Activated naive CD8-positive, alpha-beta T cell treated with anti-CD3 and anti-CD28 coated beads for 36 hours (primary cell): ENCODE measurements at regions not wholly inside any gene's neighbourhood (a gene's known extent, or its start where the extent isn't known, plus 50 kb on each side); places are given as distances from the start of the nearest gene placed in this dataset.

ENCODE experiments used
- DNase-seq: peaks from one replicate; pipeline ENCODE4 v3.0.0; 2021
- H3K27ac Mint-ChIP-seq: one replicate; pipeline ENCODE4 v1.8.0; 2022; ENCODE audit warnings: mild to moderate bottlenecking, moderate library complexity, mixed read lengths
- H3K27me3 Mint-ChIP-seq: one replicate; pipeline ENCODE4 v1.8.0; 2022; ENCODE audit warnings: mild to moderate bottlenecking, mixed read lengths
- H3K36me3 Mint-ChIP-seq: one replicate; pipeline ENCODE4 v1.8.0; 2021; ENCODE audit warnings: mild to moderate bottlenecking, mixed read lengths
- H3K4me1 Mint-ChIP-seq: one replicate; pipeline ENCODE4 v1.8.0; 2021; ENCODE audit warnings: mixed read lengths
- H3K4me3 Mint-ChIP-seq: one replicate; pipeline ENCODE4 v1.8.0; 2022; ENCODE audit warnings: mild to moderate bottlenecking, moderate library complexity, mixed read lengths
- H3K9me3 Mint-ChIP-seq: one replicate; pipeline ENCODE4 v1.8.0; 2022; ENCODE audit warnings: mixed read lengths

DNA sequence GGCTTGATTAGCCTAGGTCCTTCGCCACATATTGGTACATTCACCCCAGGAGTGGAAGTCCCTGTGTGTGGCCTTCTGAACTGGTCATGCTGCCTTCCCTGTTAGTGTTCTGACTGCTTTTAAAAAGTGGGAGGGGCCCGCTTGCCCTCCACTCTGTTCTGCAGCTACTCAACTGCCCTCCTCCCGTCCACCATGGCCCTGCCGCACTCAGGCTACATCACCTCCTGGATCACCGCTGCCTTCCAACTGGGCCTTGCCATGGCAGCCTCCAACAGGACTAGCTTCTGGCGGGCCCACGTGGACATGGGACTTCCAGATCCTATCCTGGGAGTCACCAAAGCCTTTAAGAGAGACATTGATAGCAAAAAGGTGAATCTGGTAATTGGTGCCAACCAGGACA, 152.1 kb upstream of the USP24 start:
- Mint-ChIP-seq H3K27ac (no peak overlapping the region), H3K4me3 (no peak overlapping the region), H3K36me3 (no peaks in the 10 kb centered on the region), H3K4me1 (no peaks in the 10 kb centered on the region), H3K27me3 (peaks cover 9% of the 10 kb centered on the region), H3K9me3 (no peaks in the 10 kb centered on the region)
- DNase-seq = no peak

DNA sequence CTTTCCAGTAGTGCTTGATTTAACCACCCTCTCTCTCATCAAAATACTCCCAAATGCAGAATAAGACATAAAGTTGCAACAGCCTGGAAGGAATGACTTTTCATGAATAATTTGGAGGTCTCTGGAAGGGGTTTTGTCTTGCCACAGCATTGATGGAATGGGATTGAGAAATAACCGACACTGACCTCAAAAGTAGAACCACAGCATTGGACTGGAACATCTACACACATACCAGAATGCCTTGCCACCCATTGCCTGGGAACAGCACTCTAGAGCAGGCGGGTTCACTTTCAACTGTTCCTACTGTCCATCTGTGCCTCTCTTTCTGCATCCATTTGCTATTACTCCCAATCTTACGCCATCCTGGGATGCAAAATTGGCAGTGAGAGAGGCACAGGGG, 149.1 kb upstream of the USP24 start:
- H3K4me1 Mint-ChIP-seq = no peaks in the 10 kb centered on the region
- DNase-seq = no peak
- peaks cover 8% of the 10 kb centered on the region for H3K27me3 Mint-ChIP-seq
- H3K27ac Mint-ChIP-seq = no peak overlapping the region
- H3K36me3 Mint-ChIP-seq = no peaks in the 10 kb centered on the region
- no peak overlapping the region for H3K4me3 Mint-ChIP-seq
- no peaks in the 10 kb centered on the region for H3K9me3 Mint-ChIP-seq

DNA sequence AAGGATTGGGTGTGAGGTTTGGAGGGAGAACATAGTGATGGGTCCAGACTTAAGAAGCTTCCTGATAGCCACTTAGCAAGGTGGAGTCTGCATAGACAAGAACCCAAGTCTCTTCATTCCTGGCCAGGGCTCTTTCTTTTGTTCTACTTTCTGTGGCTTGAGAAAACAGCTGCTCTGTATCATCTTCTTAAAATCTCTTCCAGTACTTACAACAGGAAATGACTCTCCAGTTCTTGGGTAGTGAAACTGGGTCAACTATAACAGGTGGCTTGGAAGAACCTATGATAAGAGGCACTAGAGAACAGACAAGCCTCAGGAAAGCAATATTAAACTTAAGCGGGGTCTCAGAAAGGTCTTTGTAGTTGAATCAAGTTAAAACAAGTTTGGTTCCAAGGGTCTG, 148.1 kb upstream of the USP24 start:
- Mint-ChIP-seq H3K4me1 (no peaks in the 10 kb centered on the region), H3K9me3 (no peaks in the 10 kb centered on the region), H3K27me3 (peaks cover 15% of the 10 kb centered on the region), H3K4me3 (no peak overlapping the region), H3K27ac (no peak overlapping the region), H3K36me3 (no peaks in the 10 kb centered on the region)
- no peak for DNase-seq

- Mint-ChIP-seq H3K4me3 (no peak overlapping the region), H3K27ac (no peak overlapping the region), H3K9me3 (no peaks in the 10 kb centered on the region), H3K27me3 (peaks cover 19% of the 10 kb centered on the region), H3K4me1 (no peaks in the 10 kb centered on the region), H3K36me3 (no peaks in the 10 kb centered on the region)
- DNase-seq = no peak
These were observed 147.4 kb upstream of the USP24 start for GRCh38 chr1:55362558-55362957.

DNA sequence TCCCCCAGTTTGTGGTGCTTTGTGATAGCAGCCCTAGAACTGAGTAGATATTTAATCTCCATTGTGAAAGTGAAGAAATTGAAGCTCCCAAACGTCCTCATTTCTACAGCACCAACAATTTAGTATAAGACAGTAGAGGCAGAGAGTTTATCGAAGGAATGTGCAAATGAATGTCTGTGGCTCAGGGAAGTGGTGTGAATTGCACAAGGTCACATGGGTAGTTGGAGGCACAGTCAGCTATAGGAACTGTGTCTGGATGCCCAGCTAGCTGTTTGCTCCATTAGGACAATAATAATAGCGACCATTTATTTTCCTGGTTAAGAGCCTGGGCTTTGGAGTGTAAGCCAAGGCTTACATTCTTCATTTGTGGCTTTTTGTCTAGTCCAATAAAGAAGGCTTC, 144.4 kb upstream of the USP24 start:
- Mint-ChIP-seq H3K27me3 (peaks cover 15% of the 10 kb centered on the region), H3K27ac (no peak overlapping the region), H3K4me3 (no peak overlapping the region), H3K4me1 (no peaks in the 10 kb centered on the region), H3K36me3 (no peaks in the 10 kb centered on the region), H3K9me3 (no peaks in the 10 kb centered on the region)
- no peak for DNase-seq

DNA sequence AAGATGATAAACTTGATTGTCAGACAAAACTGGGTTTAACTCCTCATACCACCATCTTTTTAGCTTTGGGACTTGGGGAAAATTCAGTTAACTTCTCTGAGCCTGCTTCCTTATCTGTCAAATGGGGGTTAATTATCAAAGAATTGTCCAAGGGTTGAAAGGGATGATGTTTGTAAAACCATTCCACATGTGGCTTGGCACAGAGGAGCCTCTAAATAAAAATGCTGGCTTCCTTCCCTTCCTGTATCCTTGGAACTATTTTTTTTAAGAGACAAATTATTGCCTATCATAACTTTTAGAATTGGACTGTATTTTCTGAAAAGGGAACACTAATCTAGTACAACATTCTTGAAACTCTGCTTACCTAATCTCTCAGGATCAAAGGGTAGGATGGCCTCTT, 143.4 kb upstream of the USP24 start:
- H3K4me1 Mint-ChIP-seq = no peaks in the 10 kb centered on the region
- H3K27me3 Mint-ChIP-seq = peaks cover 15% of the 10 kb centered on the region
- no peaks in the 10 kb centered on the region for H3K36me3 Mint-ChIP-seq
- H3K9me3 Mint-ChIP-seq = no peaks in the 10 kb centered on the region
- no peak for DNase-seq
- no peak overlapping the region for H3K4me3 Mint-ChIP-seq
- H3K27ac Mint-ChIP-seq = no peak overlapping the region

DNA sequence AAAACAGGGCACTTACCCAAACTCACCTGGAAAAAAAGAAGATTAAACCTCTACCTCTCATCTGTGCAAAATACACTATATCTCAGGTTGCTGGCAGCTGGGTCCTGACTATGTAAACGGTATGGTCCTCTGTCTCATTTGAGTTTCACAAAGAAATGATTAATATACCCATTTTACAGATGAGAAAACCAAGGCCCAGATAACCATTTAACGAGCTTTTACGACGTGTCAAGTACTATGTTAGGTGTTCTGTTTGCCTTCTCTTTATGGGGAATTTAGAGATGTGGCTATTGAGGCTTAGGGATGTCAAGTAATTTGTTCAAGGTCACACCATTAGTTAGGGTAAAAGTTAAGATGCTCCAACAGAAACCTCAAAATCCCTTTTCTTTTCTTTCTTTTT, 140.4 kb upstream of the USP24 start:
- no peak overlapping the region for H3K27ac Mint-ChIP-seq
- H3K4me3 Mint-ChIP-seq = no peak overlapping the region
- no peak for DNase-seq
- no peaks in the 10 kb centered on the region for H3K4me1 Mint-ChIP-seq
- no peaks in the 10 kb centered on the region for H3K9me3 Mint-ChIP-seq
- no peaks in the 10 kb centered on the region for H3K36me3 Mint-ChIP-seq
- H3K27me3 Mint-ChIP-seq = peaks cover 15% of the 10 kb centered on the region

- Mint-ChIP-seq H3K9me3 (no peaks in the 10 kb centered on the region), H3K36me3 (no peaks in the 10 kb centered on the region), H3K27ac (no peak overlapping the region), H3K4me1 (no peaks in the 10 kb centered on the region), H3K27me3 (peaks cover 8% of the 10 kb centered on the region), H3K4me3 (no peak overlapping the region)
- no peak for DNase-seq
These were observed 138.8 kb upstream of the USP24 start for GRCh38 chr1:55353707-55354620.

- H3K4me3 Mint-ChIP-seq = no peak overlapping the region
- DNase-seq = no peak
These were observed 137.6 kb upstream of the USP24 start for GRCh38 chr1:55352811-55353180.

GRCh38 chr1:55352080-55352810, 137.1 kb upstream of the USP24 start:
- Mint-ChIP-seq H3K4me3 (no peak overlapping the region), H3K4me1 (no peaks in the 10 kb centered on the region), H3K27me3 (no peaks in the 10 kb centered on the region), H3K36me3 (no peaks in the 10 kb centered on the region), H3K27ac (no peak overlapping the region), H3K9me3 (no peaks in the 10 kb centered on the region)
- DNase-seq = no peak

More at GRCh38 chr1:55352811-55353180, 137.6 kb upstream of the USP24 start:
- H3K4me1 Mint-ChIP-seq = no peaks in the 10 kb centered on the region
- H3K36me3 Mint-ChIP-seq = no peaks in the 10 kb centered on the region
- H3K9me3 Mint-ChIP-seq = no peaks in the 10 kb centered on the region
- H3K27me3 Mint-ChIP-seq = no peaks in the 10 kb centered on the region
- no peak overlapping the region for H3K27ac Mint-ChIP-seq

DNA sequence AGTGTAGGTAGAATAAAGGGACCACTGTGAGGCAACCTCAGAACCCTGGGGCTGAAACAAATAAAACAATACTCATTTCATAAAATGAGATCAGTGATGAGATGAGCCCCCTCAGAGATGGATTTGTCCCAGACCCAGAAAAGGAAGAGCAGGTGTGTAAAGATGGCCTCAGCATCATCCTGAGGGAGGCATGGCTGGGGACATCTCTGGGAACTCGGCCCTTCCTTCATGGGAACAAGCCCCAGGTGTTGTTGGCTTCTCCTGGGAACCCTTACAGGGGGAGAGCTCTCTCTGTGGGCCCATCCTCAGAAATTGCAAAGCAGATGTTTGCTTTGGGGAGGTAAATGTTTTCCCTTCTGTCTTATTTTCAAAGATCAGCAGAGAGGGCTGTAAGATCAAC, 133.2 kb upstream of the USP24 start:
- DNase-seq = no peak
- Mint-ChIP-seq H3K9me3 (no peaks in the 10 kb centered on the region), H3K4me3 (no peak overlapping the region), H3K36me3 (no peaks in the 10 kb centered on the region), H3K27ac (no peak overlapping the region), H3K4me1 (no peaks in the 10 kb centered on the region), H3K27me3 (no peaks in the 10 kb centered on the region)

- Mint-ChIP-seq H3K27me3 (no peaks in the 10 kb centered on the region), H3K4me1 (no peaks in the 10 kb centered on the region), H3K9me3 (no peaks in the 10 kb centered on the region)
These were observed 132.7 kb upstream of the USP24 start for GRCh38 chr1:55347866-55348265.

DNA sequence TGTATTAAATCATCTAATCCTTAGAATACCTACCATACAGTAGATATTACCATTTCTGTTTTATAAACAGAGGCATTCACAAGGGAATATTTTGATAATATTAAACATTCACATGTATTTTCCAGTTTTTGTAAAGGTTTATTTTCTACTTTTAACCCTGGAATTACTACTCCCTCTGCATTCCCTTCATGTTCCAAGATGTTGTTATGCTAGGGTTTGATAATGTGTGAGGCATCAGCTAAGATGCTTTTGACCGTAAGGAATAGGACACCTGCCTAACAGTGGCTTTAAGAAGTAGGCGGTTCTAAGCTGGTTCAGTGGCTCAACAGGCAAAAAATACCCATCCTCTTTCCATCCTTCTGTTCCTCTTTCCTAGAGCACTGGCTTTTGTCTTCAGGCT, 131.9 kb upstream of the USP24 start:
- Mint-ChIP-seq H3K27ac (no peak overlapping the region), H3K36me3 (no peaks in the 10 kb centered on the region), H3K9me3 (no peaks in the 10 kb centered on the region), H3K4me3 (no peak overlapping the region), H3K27me3 (no peaks in the 10 kb centered on the region), H3K4me1 (no peaks in the 10 kb centered on the region)
- DNase-seq = no peak

More at GRCh38 chr1:55347866-55348265, 132.7 kb upstream of the USP24 start:
- Mint-ChIP-seq H3K36me3 (no peaks in the 10 kb centered on the region), H3K27ac (no peak overlapping the region), H3K4me3 (no peak overlapping the region)
- DNase-seq = no peak

- DNase-seq = no peak
- H3K36me3 Mint-ChIP-seq = no peaks in the 10 kb centered on the region
- no peak overlapping the region for H3K4me3 Mint-ChIP-seq
- H3K9me3 Mint-ChIP-seq = no peaks in the 10 kb centered on the region
- no peak overlapping the region for H3K27ac Mint-ChIP-seq
- H3K27me3 Mint-ChIP-seq = no peaks in the 10 kb centered on the region
- H3K4me1 Mint-ChIP-seq = no peaks in the 10 kb centered on the region
These were observed 131.4 kb upstream of the USP24 start for GRCh38 chr1:55346586-55346985.

- Mint-ChIP-seq H3K27me3 (no peaks in the 10 kb centered on the region), H3K27ac (no peak overlapping the region), H3K4me1 (no peaks in the 10 kb centered on the region)
These were observed 124.5 kb upstream of the USP24 start for GRCh38 chr1:55339681-55340080.

GRCh38 chr1:55338448-55338820, 123.3 kb upstream of the USP24 start:
- no peak for DNase-seq
- Mint-ChIP-seq H3K27ac (no peak overlapping the region), H3K9me3 (peaks cover 7% of the 10 kb centered on the region), H3K4me1 (peaks cover 2% of the 10 kb centered on the region), H3K27me3 (no peaks in the 10 kb centered on the region), H3K36me3 (no peaks in the 10 kb centered on the region), H3K4me3 (no peak overlapping the region)

More at GRCh38 chr1:55339681-55340080, 124.5 kb upstream of the USP24 start:
- H3K4me3 Mint-ChIP-seq = no peak overlapping the region
- H3K36me3 Mint-ChIP-seq = no peaks in the 10 kb centered on the region
- H3K9me3 Mint-ChIP-seq = peaks cover 7% of the 10 kb centered on the region
- DNase-seq = no peak
